Posterior cingulate gyrus (tissue), 11 donors: ENCODE measurements at regions not wholly inside any gene's neighbourhood (a gene's known extent, or its start where the extent isn't known, plus 50 kb on each side); places are given as distances from the start of the nearest gene placed in this dataset.
"Not testable (repeated sequence)": the region's sequence is repeated elsewhere in the genome, so short reads cannot be mapped to it uniquely, and the experiment has no call there.

ENCODE experiments used
- DNase-seq, 10 donors: peaks; one replicate each; pipeline versions ENCODE4 v3.0.0 to v3.0.0-alpha.2; 2020 to 2021; ENCODE audit warnings: mixed read lengths in 3 of 10
- intact Hi-C: fragments of 100-400 bp; cut with DNase I; formaldehyde crosslinking; loops from one replicate; pipeline ENCODE4 v1.15.1; 2023

GRCh38 chr2:38243186-38243880 lies 133.7 kb downstream of the ATL2 start:
- DNase-seq, result no peak
- intact Hi-C loops, result no loop called here

DNA sequence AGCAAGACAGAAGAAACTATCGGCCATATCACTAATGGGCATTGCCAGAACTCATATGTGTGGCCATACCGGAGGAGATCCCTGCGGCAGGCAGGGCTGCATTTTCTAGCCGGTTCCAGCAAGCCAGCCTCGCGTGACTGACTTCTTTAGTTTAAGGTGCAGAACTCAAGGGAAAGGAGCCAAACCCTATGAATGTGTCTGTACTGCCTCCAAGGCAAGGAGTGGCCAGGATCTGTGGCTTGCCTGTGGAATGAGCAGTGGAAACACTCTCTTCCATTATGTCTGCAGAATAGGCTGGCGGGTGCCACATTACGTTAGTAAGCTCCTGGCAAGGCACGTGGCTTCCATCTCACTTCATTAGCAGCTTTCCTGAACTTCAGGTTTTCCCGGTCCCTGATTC lies 137.6 kb downstream of the ATL2 start:
- intact Hi-C loops, result no loop called here
- DNase-seq, result no peak

GRCh38 chr2:38238705-38239104 lies 138.4 kb downstream of the ATL2 start:
- DNase-seq, intact Hi-C loops: not testable (repeated sequence)

GRCh38 chr2:38237311-38237710 lies 139.8 kb downstream of the ATL2 start:
- intact Hi-C loops, result no loop called here
- DNase-seq, result no peak

- intact Hi-C loops, result no loop called here
- DNase-seq, result no peak
These were observed 143.7 kb downstream of the ATL2 start for GRCh38 chr2:38233231-38233983.

GRCh38 chr2:38232454-38232853 lies 144.6 kb downstream of the ATL2 start:
- DNase-seq, result no peak
- intact Hi-C loops, result no loop called here

DNA sequence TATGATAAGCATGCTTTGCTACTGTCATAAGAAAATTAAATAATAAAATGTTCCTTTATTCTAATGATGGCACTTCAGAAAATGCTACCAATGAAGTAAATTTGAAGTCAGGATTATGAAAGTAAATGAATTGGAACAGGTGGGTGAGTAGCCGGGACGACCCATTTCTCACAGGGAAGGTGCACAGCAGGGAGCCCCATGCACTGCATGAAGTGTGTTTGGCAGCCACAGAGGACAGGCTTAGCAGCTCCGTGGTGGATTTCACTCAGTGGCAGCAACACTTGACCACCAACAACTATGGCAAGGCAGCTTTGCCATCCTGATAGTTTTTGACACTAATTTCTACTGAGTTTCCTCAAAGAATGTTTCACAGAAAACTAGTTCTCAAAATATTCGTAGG lies 146.3 kb downstream of the ATL2 start:
- intact Hi-C loops, result no loop called here
- DNase-seq, result no peak

GRCh38 chr2:38228753-38229152 lies 148.3 kb downstream of the ATL2 start:
- DNase-seq, result no peak
- intact Hi-C loops, result no loop called here

DNA sequence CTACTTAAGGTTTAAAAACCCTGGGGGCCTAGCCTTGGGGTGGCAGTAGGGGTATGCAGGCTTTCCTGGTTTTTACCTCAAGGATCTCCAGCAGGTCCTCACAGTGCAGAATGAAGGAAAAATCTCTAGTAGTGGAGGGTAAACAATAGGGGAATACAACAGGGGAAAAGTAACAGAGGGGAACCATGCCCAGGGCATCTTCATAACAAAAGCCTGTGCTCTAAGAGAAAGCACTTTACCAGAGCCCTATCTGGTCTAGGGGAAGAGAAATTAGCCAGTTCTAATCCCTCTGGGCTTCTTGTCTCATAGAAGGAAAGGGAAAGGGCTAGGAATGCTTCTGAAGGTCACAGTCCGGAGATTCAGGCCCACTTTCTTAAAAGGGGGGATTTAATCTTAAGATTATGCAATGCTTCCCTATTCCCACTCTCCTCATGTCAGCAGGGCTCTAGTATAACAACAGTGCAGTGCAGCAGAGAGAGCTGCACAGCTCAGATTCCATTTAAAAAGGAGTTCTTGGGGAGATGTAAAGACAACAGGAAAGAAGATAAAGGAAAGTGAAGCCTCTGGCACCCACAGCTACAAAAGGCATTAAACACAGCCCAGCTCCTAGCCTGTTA lies 149.0 kb upstream of the CYP1B1 start:
- intact Hi-C loops, result no loop called here
- no peak for DNase-seq

DNA sequence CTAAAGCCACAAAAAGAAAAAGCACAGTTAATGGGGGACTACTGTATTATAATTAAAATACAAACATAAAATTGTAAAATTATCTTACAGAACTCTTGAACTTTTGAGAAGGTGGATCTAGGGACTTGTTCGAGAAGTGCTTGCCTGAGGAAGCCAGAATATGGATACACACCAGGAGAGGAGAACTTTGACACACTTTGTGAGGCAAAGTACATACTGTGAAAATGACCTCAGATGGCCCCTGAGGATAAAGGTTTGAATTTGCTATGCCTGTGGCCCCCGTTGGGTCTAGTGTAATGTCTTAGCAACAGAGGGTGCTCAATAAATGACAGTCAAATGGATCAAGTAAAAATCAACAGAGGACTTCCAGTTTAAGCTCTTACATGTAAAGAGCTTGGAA lies 148.2 kb upstream of the CYP1B1 start:
- intact Hi-C loops, result no loop called here
- DNase-seq, result no peak

- intact Hi-C loops, result no loop called here
- DNase-seq, result no peak
These were observed 147.3 kb upstream of the CYP1B1 start for GRCh38 chr2:38223256-38223655.

GRCh38 chr2:38220164-38220563 lies 144.2 kb upstream of the CYP1B1 start:
- intact Hi-C loops, result no loop called here
- no peak for DNase-seq

- intact Hi-C loops, result no loop called here
- no peak for DNase-seq
These were observed 143.0 kb upstream of the CYP1B1 start for GRCh38 chr2:38218995-38219394.

DNA sequence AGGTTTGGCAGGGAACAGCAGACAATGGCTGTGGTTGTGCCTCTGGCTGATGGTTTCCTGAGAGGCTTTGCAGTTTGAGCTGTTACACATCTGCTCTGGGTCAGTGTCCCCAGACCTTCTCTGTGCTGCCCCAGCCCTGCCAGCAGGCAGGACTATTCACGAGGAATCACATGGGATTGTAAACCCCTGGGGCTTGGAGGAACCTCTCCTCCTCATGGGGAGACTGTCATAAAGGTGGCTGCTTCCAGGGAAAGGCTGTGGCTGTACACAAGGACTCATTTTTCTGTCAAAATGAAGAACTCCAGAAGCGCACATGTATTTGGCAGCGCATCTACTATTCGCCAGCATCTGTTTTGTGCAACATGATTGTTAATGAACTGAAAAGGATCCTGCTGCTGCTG lies 142.6 kb upstream of the CYP1B1 start:
- intact Hi-C loops, result no loop called here
- peak in 1 of 10 donors; percentile 40 for DNase-seq

- DNase-seq, result no peak
- intact Hi-C loops, result no loop called here
These were observed 141.6 kb upstream of the CYP1B1 start for GRCh38 chr2:38217401-38218188.

DNA sequence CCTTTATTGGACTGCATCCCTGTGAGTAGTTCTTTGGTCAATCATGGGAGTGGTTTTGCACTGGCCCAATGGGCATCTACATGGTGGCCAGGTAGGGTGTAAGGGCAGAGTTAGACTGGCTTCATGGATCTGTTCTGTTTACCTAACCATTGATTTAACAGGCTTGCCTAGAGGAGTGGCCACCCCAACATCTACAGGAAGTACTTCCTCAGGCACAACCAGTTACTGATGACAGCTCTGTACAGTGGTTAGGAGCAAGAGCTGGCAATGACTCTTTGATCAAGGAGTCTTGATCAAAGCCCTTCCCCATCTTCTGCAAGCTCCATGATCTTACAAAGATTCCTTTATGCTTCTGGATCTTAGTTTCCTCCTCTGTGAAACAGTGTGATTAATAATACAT lies 140.9 kb upstream of the CYP1B1 start:
- DNase-seq, result no peak
- intact Hi-C loops, result no loop called here

- intact Hi-C loops, result no loop called here
- no peak for DNase-seq
These were observed 140.0 kb upstream of the CYP1B1 start for GRCh38 chr2:38215993-38216392.

DNA sequence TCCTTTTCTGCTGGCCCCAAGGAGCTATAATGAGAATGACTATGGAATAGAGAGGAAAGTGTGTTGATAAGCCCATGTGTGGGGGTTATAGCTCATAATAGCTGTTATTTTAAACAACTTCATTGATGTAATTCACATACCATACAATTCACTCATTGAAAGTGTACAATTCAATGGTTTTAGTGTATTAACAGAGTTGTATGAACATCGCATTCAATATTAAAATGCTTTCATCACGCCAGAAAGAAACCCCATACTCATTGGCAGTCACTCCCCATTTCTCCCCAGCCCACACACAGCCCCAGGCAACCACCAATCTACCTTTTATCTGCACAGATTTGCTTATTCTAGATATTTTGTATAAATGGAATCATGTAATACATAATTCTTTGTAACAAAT lies 139.6 kb upstream of the CYP1B1 start:
- no peak for DNase-seq
- intact Hi-C loops, result no loop called here

DNA sequence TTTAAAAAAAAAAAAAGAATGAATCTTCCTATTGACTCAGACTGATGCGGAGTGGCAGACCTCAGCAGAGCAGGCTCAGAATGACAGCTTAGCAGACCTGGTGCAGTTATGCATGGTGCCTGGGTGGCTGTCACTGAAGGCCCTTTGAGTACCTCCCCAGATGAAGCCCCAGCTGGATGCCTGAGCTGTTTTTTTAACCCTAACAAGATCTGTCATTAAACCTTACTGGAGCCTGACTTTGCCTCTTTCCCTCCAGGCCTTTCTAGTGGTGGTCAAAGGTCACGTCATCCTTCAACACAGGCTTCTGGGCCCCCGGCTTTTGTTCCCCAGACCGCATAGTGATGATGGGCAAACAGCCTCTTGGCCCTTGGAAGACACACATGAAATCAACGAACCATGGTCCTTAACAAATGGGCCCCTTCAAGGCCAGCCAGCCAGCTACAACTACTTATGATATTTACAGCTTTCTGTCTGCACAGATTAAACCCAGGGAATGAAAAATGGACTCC lies 138.3 kb upstream of the CYP1B1 start:
- intact Hi-C loops, result no loop called here
- peak in 1 of 10 donors; percentile 56 for DNase-seq

- no peak for DNase-seq
- intact Hi-C loops, result no loop called here
These were observed 137.7 kb upstream of the CYP1B1 start for GRCh38 chr2:38213619-38214167.

DNA sequence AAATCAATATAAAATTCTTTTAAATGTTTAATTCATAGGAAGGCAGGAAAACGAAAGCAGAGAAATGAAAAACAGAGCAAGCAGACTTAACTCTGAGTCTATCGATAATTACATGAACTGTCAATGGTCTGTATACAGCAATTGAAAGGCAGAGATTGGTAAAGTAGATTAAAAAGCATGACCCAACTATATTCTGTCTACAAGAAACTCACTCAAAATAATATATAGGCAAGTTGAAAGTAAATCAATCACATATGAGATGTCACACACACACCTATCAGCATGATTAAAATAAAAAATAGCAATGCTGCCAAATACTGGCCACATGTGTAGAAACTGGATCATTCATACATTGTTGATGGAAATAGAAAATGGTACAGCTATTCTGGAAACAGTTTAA lies 136.4 kb upstream of the CYP1B1 start:
- intact Hi-C loops, result no loop called here
- no peak for DNase-seq
